ENCODE measurements at regions not wholly inside any gene's neighbourhood (a gene's known extent, or its start where the extent isn't known, plus 50 kb on each side); places are given as distances from the start of the nearest gene placed in this dataset.

DNA sequence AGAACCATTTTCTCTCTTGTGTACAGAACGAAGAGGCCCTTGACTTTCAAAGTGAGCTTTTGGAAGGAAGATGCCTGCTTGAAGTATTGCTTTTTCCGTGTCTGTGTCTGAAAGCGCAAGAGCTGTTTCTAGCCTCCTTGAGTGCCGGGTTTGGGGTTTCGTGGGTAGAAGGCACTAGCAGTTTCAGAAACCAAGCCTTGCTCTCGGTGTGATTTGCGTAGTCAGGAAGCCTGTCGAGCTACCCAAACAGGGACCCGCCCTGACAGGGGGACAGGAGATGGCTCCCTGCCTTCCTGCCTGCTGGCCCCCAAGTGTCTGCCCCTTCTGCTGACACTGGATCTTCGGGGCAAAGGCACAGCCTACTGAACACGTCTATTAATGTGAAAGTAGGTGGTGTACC is 322.0 kb downstream of the MAF start:
- H3K27ac ChIP-seq, result no peak overlapping the region
- H3K36me3 ChIP-seq, result no peaks in the 10 kb centered on the region
- H3K4me1 ChIP-seq, result no peaks in the 10 kb centered on the region
- no peaks in the 10 kb centered on the region for H3K9me3 ChIP-seq
- no peaks in the 10 kb centered on the region for H3K27me3 ChIP-seq
- TF ChIP-seq, protein P1, sequence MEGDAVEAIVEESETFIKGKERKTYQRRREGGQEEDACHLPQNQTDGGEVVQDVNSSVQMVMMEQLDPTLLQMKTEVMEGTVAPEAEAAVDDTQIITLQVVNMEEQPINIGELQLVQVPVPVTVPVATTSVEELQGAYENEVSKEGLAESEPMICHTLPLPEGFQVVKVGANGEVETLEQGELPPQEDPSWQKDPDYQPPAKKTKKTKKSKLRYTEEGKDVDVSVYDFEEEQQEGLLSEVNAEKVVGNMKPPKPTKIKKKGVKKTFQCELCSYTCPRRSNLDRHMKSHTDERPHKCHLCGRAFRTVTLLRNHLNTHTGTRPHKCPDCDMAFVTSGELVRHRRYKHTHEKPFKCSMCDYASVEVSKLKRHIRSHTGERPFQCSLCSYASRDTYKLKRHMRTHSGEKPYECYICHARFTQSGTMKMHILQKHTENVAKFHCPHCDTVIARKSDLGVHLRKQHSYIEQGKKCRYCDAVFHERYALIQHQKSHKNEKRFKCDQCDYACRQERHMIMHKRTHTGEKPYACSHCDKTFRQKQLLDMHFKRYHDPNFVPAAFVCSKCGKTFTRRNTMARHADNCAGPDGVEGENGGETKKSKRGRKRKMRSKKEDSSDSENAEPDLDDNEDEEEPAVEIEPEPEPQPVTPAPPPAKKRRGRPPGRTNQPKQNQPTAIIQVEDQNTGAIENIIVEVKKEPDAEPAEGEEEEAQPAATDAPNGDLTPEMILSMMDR (IDR thresholded peaks at IDR 0.05), result no peak
- TF ChIP-seq POLR2AphosphoS5 (IDR thresholded peaks at IDR 0.05) (no peak), EP300 (IDR thresholded peaks at IDR 0.05) (no peak), POLR2A (IDR thresholded peaks at IDR 0.05) (no peak)
- no peak overlapping the region for H3K4me3 ChIP-seq
- no peak for DNase-seq (ENCODE audit: low spot score in 2 of 2)
- 85% methylated on average over 10 of the region's 11 CpGs for WGBS

DNA sequence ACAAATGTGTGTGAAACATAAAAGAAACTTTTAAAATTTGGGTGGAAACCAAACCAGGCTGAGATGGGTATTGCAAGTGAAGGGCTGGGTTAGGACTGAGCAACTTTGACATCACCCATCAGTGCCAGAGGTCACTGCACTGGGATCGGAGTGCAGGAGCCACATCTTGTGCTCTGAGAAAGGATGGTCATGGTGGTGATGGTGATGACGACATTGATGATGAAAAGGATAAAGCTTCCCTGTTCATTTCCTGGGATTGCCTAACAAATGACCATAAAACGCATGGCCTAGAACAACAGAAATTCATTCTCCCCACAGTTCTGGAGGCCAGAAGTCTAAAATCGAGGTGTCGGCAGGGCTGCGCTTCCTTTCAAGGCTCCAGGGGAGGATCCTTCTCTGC is 324.0 kb downstream of the MAF start:
- Histone ChIP-seq H3K36me3 (no peaks in the 10 kb centered on the region), H3K27ac (no peak overlapping the region), H3K4me1 (no peaks in the 10 kb centered on the region), H3K9me3 (no peaks in the 10 kb centered on the region), H3K27me3 (no peaks in the 10 kb centered on the region), H3K4me3 (no peak overlapping the region)
- WGBS, result 91% methylated on average over 6 of the region's 6 CpGs
- TF ChIP-seq POLR2AphosphoS5 (IDR thresholded peaks at IDR 0.05) (no peak), EP300 (IDR thresholded peaks at IDR 0.05) (no peak), POLR2A (IDR thresholded peaks at IDR 0.05) (no peak)
- TF ChIP-seq, protein P1 (IDR thresholded peaks at IDR 0.05), result no peak
- no peak for DNase-seq (ENCODE audit: low spot score in 2 of 2)

GRCh38 chr16:79274264-79274663 is 326.3 kb downstream of the MAF start:
- H3K4me1 ChIP-seq, result no peaks in the 10 kb centered on the region
- H3K9me3 ChIP-seq, result no peaks in the 10 kb centered on the region
- H3K27ac ChIP-seq, result no peak overlapping the region
- no peaks in the 10 kb centered on the region for H3K27me3 ChIP-seq
- 95% methylated on average over 4 of the region's 4 CpGs for WGBS
- TF ChIP-seq, protein P1 (IDR thresholded peaks at IDR 0.05), result no peak
- TF ChIP-seq EP300 (IDR thresholded peaks at IDR 0.05) (no peak), POLR2A (IDR thresholded peaks at IDR 0.05) (no peak)
- no peaks in the 10 kb centered on the region for H3K36me3 ChIP-seq
- H3K4me3 ChIP-seq, result no peak overlapping the region
- no peak for DNase-seq (ENCODE audit: low spot score in 2 of 2)

DNA sequence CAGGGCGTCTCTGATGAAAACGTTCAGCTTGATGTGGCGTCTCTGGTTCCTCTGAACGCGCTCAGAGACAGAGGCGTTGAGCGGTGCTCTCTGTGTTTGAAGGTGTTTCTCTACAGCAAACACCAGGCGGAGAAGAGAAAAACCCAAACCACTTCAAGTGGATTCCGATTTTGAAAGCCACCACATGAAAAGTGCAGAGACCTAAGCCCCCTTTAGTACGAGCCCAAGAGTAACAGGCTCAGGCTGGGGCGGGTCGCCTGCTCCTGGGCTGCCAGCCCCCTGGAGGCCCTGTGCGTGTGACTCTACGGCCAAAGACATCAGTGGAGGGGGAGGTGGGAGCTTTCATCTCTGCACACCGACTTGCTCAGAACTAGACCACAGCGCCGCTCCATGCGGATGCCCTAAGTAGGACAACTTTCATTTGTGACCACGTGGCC is 328.4 kb downstream of the MAF start:
- Histone ChIP-seq H3K36me3 (no peaks in the 10 kb centered on the region), H3K4me3 (no peak overlapping the region), H3K4me1 (no peaks in the 10 kb centered on the region), H3K27me3 (no peaks in the 10 kb centered on the region), H3K27ac (no peak overlapping the region), H3K9me3 (no peaks in the 10 kb centered on the region)
- TF ChIP-seq, protein P1 (IDR thresholded peaks at IDR 0.05), result no peak
- TF ChIP-seq EP300 (IDR thresholded peaks at IDR 0.05) (no peak), POLR2A (IDR thresholded peaks at IDR 0.05) (no peak)
- 92% methylated on average over 19 of the region's 19 CpGs for WGBS
- no peak for DNase-seq (ENCODE audit: low spot score in 2 of 2)

GRCh38 chr16:79271583-79271982 is 329.0 kb downstream of the MAF start:
- DNase-seq (ENCODE audit: low spot score in 2 of 2), result no peak
- Histone ChIP-seq H3K9me3 (no peaks in the 10 kb centered on the region), H3K27me3 (no peaks in the 10 kb centered on the region), H3K27ac (no peak overlapping the region), H3K4me3 (no peak overlapping the region), H3K36me3 (no peaks in the 10 kb centered on the region), H3K4me1 (no peaks in the 10 kb centered on the region)
- TF ChIP-seq POLR2AphosphoS5 (IDR thresholded peaks at IDR 0.05), result no peak
- TF ChIP-seq EP300 (IDR thresholded peaks at IDR 0.05), result no peak
- TF ChIP-seq, protein P1 (IDR thresholded peaks at IDR 0.05), result no peak
- no peak for TF ChIP-seq POLR2A (IDR thresholded peaks at IDR 0.05)
- WGBS, result 0% methylated on average over 1 of the region's 1 CpG
